KMS-11 (cell line): ENCODE measurements at regions not wholly inside any gene's neighbourhood (a gene's known extent, or its start where the extent isn't known, plus 50 kb on each side); places are given as distances from the start of the nearest gene placed in this dataset.

ENCODE experiments used
- H2AFZ ChIP-seq: fragments of 200-600 bp; sonication (generic); 2 replicates; pipeline ENCODE4 v1.6.1; 2016; ENCODE audit warnings: antibody characterized with exemption, mixed run types, low read depth
- H3K27ac ChIP-seq: fragments of 200-600 bp; sonication (generic); 2 replicates; pipeline ENCODE4 v1.6.1; 2016; ENCODE audit warnings: mild to moderate bottlenecking, mixed run types
- H3K27me3 ChIP-seq: fragments of 200-600 bp; sonication (generic); 2 replicates; pipeline ENCODE4 v1.6.1; 2017; ENCODE audit warnings: mild to moderate bottlenecking, low read depth, mixed run types, moderate library complexity; ENCODE audit not compliant: insufficient read depth
- H3K36me3 ChIP-seq: fragments of 200-600 bp; sonication (generic); 2 replicates; pipeline ENCODE4 v1.6.1; 2017; ENCODE audit warnings: mild to moderate bottlenecking, mixed run types; ENCODE audit not compliant: insufficient read depth
- H3K4me1 ChIP-seq: fragments of 200-600 bp; sonication (generic); 2 replicates; pipeline ENCODE4 v1.6.1; 2016; ENCODE audit warnings: mild to moderate bottlenecking, low read depth, mixed run types; ENCODE audit not compliant: poor library complexity, severe bottlenecking
- H3K4me2 ChIP-seq: fragments of 200-600 bp; sonication (generic); 2 replicates; pipeline ENCODE4 v1.7.0; 2016; ENCODE audit warnings: mild to moderate bottlenecking, mixed run types
- H3K4me3 ChIP-seq: fragments of 200-600 bp; sonication (generic); IDR thresholded peaks from 2 replicates; pipeline ENCODE4 v1.6.1; 2017; ENCODE audit warnings: low read depth, low read length, mixed read lengths; ENCODE audit not compliant: insufficient read depth
- H3K79me2 ChIP-seq: fragments of 200-600 bp; sonication (generic); 2 replicates; pipeline ENCODE4 v1.6.1; 2016; ENCODE audit warnings: low read depth, mixed run types; ENCODE audit not compliant: insufficient read depth
- H3K9ac ChIP-seq: fragments of 200-600 bp; sonication (generic); 2 replicates; pipeline ENCODE4 v1.6.1; 2016; ENCODE audit warnings: mild to moderate bottlenecking, mixed run types
- H4K20me1 ChIP-seq: fragments of 200-600 bp; sonication (generic); 2 replicates; pipeline ENCODE4 v1.6.1; 2016; ENCODE audit warnings: mild to moderate bottlenecking, mixed run types; ENCODE audit not compliant: insufficient read depth
- CTCF ChIP-seq: fragments of 200-600 bp; sonication (generic); conservative IDR thresholded peaks from 2 replicates; pipeline ENCODE4 v1.6.1; 2017; ENCODE audit warnings: low read depth, mild to moderate bottlenecking, antibody characterized with exemption, low read length, moderate library complexity, mixed read lengths

- Histone ChIP-seq H3K4me1 (peaks cover 25% of the 10 kb centered on the region), H3K9ac (peak overlapping the region; percentile 40; the same call in 1 of the 2 replicates), H3K4me2 (peak overlapping the region; percentile 69)
Observed at GRCh38 chr6:16837217-16837972, 76.1 kb upstream of the ATXN1 start.

GRCh38 chr6:16836144-16836981 is 75.1 kb upstream of the ATXN1 start:
- H3K36me3 ChIP-seq = no peaks in the 10 kb centered on the region
- H3K27ac ChIP-seq = peak overlapping the region; percentile 50
- H3K4me1 ChIP-seq = peaks cover 25% of the 10 kb centered on the region
- no peak overlapping the region for H3K4me3 ChIP-seq
- H3K4me2 ChIP-seq = peak overlapping the region; percentile 69
- H3K79me2 ChIP-seq = no peaks in the 10 kb centered on the region
- peak overlapping the region; percentile 86 for H2AFZ ChIP-seq
- no peaks in the 10 kb centered on the region for H3K27me3 ChIP-seq
- H3K9ac ChIP-seq = peak overlapping the region; percentile 40
- H4K20me1 ChIP-seq = no peaks in the 10 kb centered on the region
- TF ChIP-seq CTCF = no peak

More at GRCh38 chr6:16837217-16837972, 76.1 kb upstream of the ATXN1 start:
- Histone ChIP-seq H3K27ac (peak overlapping the region; percentile 50), H2AFZ (peak overlapping the region; percentile 86), H3K36me3 (no peaks in the 10 kb centered on the region), H4K20me1 (no peaks in the 10 kb centered on the region), H3K27me3 (no peaks in the 10 kb centered on the region), H3K4me3 (no peak overlapping the region), H3K79me2 (no peaks in the 10 kb centered on the region)
- no peak for TF ChIP-seq CTCF

GRCh38 chr6:16834242-16834641 is 73.0 kb upstream of the ATXN1 start:
- no peak overlapping the region for H3K4me2 ChIP-seq
- H4K20me1 ChIP-seq = no peaks in the 10 kb centered on the region
- H3K36me3 ChIP-seq = no peaks in the 10 kb centered on the region
- H3K4me3 ChIP-seq = no peak overlapping the region
- H3K27ac ChIP-seq = no peak overlapping the region
- H3K9ac ChIP-seq = no peak overlapping the region
- H2AFZ ChIP-seq = no peak overlapping the region
- no peaks in the 10 kb centered on the region for H3K27me3 ChIP-seq
- peaks cover 25% of the 10 kb centered on the region for H3K4me1 ChIP-seq
- no peak for TF ChIP-seq CTCF
- H3K79me2 ChIP-seq = no peaks in the 10 kb centered on the region

- no peak overlapping the region for H3K9ac ChIP-seq
- H4K20me1 ChIP-seq = no peaks in the 10 kb centered on the region
- no peak overlapping the region for H3K4me3 ChIP-seq
- H3K4me1 ChIP-seq = peaks cover 30% of the 10 kb centered on the region
- H3K79me2 ChIP-seq = no peaks in the 10 kb centered on the region
- no peaks in the 10 kb centered on the region for H3K27me3 ChIP-seq
- no peak for TF ChIP-seq CTCF
- no peak overlapping the region for H2AFZ ChIP-seq
- no peaks in the 10 kb centered on the region for H3K36me3 ChIP-seq
- no peak overlapping the region for H3K27ac ChIP-seq
- H3K4me2 ChIP-seq = no peak overlapping the region
Observed at GRCh38 chr6:16832721-16833120, 71.5 kb upstream of the ATXN1 start.
